GM12873 (cell line): ENCODE measurements at regions not wholly inside any gene's neighbourhood (a gene's known extent, or its start where the extent isn't known, plus 50 kb on each side); places are given as distances from the start of the nearest gene placed in this dataset.

Experiments
- TF ChIP-seq, protein P1 (sequence below): IDR thresholded peaks from 2 replicates; pipeline ENCODE4 v1.5.1; 2012; ENCODE audit warnings: low read depth, mild to moderate bottlenecking, moderate library complexity, low read length, control low read depth; ENCODE audit not compliant: insufficient read depth; ENCODE audit errors: missing control alignments

DNA sequence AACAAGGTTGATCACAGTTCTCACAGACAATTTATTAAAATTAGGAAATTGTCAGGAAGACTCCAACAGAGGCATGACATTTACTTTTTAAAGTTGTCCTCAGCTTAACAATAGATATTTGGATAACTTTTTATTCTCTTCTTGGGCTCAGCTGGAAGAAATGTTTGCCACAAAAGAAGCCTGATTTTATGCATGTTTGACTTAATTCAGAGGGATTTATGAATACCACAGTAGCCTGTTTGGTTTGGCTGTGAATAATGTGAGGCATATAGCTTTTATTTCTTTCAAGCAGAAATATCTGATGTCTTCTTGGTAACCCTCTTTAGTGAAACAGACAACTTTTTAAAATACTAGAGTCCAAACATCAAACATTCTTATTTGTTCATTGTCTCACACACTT, 1464.5 kb upstream of the SLC10A2 start:
- TF ChIP-seq, protein P1, sequence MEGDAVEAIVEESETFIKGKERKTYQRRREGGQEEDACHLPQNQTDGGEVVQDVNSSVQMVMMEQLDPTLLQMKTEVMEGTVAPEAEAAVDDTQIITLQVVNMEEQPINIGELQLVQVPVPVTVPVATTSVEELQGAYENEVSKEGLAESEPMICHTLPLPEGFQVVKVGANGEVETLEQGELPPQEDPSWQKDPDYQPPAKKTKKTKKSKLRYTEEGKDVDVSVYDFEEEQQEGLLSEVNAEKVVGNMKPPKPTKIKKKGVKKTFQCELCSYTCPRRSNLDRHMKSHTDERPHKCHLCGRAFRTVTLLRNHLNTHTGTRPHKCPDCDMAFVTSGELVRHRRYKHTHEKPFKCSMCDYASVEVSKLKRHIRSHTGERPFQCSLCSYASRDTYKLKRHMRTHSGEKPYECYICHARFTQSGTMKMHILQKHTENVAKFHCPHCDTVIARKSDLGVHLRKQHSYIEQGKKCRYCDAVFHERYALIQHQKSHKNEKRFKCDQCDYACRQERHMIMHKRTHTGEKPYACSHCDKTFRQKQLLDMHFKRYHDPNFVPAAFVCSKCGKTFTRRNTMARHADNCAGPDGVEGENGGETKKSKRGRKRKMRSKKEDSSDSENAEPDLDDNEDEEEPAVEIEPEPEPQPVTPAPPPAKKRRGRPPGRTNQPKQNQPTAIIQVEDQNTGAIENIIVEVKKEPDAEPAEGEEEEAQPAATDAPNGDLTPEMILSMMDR, result no peak

DNA sequence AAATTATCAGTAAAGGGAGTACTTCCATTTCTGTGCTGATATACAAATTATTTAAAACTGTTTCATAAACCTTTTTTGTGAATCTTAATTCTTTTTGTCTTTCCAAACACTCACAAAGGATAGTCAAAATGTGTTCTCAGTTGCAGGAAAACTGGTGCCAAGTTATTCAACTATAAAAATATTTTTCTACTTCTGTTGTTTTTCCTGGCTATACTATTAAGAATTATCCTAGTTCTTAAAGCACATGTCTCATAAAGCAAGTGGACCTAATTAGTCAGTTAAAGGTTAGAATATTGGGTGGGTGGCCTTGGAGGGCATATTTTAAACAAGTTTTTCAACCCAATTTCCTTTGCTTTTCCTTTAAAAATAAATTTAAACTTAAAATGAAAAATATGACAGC, 1460.3 kb upstream of the SLC10A2 start:
- TF ChIP-seq, protein P1, result no peak

DNA sequence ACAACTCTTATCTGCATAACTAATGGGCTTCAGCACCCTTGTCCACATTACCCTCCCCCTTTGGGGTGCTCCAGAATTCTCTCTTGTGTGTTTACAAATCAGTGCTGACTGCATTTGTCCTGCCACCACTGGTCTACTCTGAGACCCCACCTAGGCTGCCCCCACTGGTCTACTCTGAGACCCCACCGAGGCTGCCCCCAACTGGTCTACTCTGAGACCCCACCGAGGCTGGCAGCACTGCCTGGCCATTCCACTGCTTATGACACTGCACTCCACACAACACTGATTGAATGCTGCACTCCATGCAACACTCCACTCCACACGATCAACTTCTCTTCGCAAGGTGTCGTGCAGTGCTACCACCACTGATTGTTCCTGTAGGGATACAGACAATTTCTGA, 1459.2 kb upstream of the SLC10A2 start:
- TF ChIP-seq, protein P1, result no peak

DNA sequence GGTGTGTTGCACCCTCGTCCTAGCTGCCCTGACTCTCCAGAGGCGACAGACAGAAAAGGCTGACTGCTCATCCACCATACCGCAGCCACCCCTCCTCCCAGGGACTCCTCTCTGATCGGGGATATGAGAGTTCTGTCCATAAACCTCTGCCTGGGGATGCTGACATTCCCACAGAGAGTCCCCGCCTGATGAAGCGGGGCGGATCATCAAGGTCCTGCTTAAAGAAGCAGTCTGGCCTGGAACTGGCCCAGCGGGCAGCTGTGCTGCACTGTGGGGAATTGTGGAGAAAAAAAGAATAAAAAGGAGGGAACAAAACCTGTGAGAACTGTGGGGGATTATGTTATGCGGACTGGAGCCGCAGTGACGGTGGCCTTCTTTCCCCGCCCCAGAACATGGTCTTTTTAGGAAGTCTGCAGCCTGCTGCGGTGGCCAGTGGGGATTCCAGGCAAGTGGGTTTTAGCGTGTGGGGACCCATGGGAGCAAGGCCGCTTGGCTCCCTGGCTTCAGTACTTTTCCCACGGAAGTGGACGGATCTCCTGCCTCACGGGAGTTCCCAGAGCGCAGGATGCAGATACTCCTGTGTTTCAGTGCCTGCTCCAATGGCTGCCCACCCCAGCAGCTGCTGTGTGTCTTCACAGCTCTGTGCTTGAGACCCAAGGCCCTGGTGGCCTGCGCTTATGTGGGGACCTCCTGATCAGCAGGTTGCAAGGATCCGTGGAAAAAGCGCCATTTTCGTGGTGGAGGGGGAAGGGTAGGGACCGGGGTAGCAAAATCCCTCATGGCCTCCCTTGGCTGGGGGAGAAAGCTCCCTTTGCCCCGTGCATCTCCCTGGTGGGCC, 1456.2 kb upstream of the SLC10A2 start:
- TF ChIP-seq, protein P1, result no peak

DNA sequence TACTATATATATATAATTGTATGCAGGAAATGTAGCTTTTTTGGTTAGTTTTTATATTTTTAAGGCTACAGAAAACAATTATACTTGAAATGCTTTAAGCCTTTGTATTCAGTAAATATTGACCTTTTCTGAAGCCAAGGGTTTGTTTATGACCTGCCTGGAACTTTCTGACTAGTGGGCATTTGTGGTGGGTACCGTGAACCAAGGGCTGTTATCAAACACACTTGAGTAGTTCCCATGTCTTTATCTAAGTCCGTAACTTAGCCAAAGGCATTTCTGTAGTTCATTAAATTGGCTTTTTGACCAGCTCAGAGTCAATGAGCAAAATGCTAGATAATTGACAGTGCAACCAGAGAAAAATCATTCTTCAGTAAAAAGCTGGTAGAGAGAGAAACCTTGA, 1444.2 kb upstream of the SLC10A2 start:
- TF ChIP-seq, protein P1, result no peak

DNA sequence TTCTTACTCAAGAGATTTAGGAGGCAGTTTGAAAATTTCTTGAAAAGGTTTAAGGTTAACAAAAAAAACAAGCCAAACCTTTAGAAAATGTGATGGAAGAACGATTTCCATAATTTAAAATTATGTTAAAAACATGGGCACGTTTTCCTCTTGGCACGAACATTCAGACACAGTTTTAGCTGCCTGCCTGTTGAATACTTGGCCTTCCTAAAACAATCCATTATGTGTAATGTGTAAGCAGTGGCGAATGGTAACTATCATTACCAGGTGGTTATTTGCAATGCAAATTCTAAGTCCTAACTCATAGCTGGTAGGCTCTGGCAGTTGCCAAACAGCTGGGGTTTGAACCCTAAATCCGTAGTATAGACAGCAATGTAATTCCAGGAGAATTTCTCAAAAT, 1425.7 kb upstream of the SLC10A2 start:
- TF ChIP-seq, protein P1, result no peak

DNA sequence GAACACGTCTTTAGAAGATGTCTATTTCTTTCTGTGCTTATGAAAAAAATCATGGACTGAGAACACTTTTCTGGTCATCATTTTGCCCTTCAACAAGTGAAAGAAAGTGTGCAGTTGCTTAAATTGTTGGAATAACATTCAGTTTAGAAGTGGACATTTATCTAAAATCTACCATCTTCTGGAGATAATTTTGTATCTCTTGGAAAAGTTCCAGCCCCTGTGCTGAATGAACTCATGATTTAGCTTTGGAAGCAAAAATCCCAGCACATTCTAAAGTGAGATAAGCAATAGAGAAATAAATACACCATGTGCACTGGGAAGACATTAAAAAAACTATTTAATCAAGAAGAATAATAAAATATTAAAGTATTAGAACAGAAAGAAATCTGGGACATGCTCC, 1420.8 kb upstream of the SLC10A2 start:
- TF ChIP-seq, protein P1, result no peak
